ENCODE measurements at regions not wholly inside any gene's neighbourhood (a gene's known extent, or its start where the extent isn't known, plus 50 kb on each side); places are given as distances from the start of the nearest gene placed in this dataset.

GRCh38 chr9:13715430-13715829 lies 435.9 kb upstream of the MPDZ start:
- Mint-ChIP-seq H3K27ac (no peak overlapping the region), H3K4me1 (peaks cover 52% of the 10 kb centered on the region), H3K9me3 (no peaks in the 10 kb centered on the region), H3K4me3 (no peak overlapping the region), H3K36me3 (no peaks in the 10 kb centered on the region), H3K27me3 (ENCODE audit: low read depth) (no peaks in the 10 kb centered on the region)
- DNase-seq (ENCODE audit: low spot score in 2 of 2, unreplicated experiment in 2 of 2), result no peak
- no peak for TF ChIP-seq CTCF (IDR thresholded peaks at IDR 0.05; ENCODE audit: unreplicated experiment)

GRCh38 chr9:13707612-13708576 lies 428.4 kb upstream of the MPDZ start:
- no peak for TF ChIP-seq CTCF (IDR thresholded peaks at IDR 0.05; ENCODE audit: unreplicated experiment)
- Mint-ChIP-seq H3K9me3 (peaks cover 14% of the 10 kb centered on the region), H3K27ac (no peak overlapping the region), H3K36me3 (peaks cover 8% of the 10 kb centered on the region), H3K27me3 (ENCODE audit: low read depth) (no peaks in the 10 kb centered on the region), H3K4me3 (no peak overlapping the region), H3K4me1 (peaks cover 20% of the 10 kb centered on the region)
- no peak for DNase-seq (ENCODE audit: low spot score in 2 of 2, unreplicated experiment in 2 of 2)

GRCh38 chr9:13705918-13706317 lies 426.4 kb upstream of the MPDZ start:
- Mint-ChIP-seq H3K4me1 (peaks cover 20% of the 10 kb centered on the region), H3K9me3 (peaks cover 32% of the 10 kb centered on the region), H3K4me3 (no peak overlapping the region), H3K36me3 (peaks cover 16% of the 10 kb centered on the region), H3K27me3 (ENCODE audit: low read depth) (no peaks in the 10 kb centered on the region), H3K27ac (peak overlapping the region; percentile 79)
- no peak for TF ChIP-seq CTCF (IDR thresholded peaks at IDR 0.05; ENCODE audit: unreplicated experiment)
- DNase-seq (ENCODE audit: low spot score in 2 of 2, unreplicated experiment in 2 of 2), result no peak

GRCh38 chr9:13705373-13705772 lies 425.9 kb upstream of the MPDZ start:
- Mint-ChIP-seq H3K9me3 (peaks cover 32% of the 10 kb centered on the region), H3K4me3 (no peak overlapping the region), H3K27ac (peak overlapping the region; percentile 79), H3K27me3 (ENCODE audit: low read depth) (no peaks in the 10 kb centered on the region), H3K4me1 (peaks cover 20% of the 10 kb centered on the region), H3K36me3 (peaks cover 16% of the 10 kb centered on the region)
- no peak for DNase-seq (ENCODE audit: low spot score in 2 of 2, unreplicated experiment in 2 of 2)
- TF ChIP-seq CTCF (IDR thresholded peaks at IDR 0.05; ENCODE audit: unreplicated experiment), result no peak

GRCh38 chr9:13690595-13690994 lies 411.1 kb upstream of the MPDZ start:
- Mint-ChIP-seq H3K27ac (no peak overlapping the region), H3K4me1 (peaks cover 21% of the 10 kb centered on the region), H3K9me3 (peaks cover 62% of the 10 kb centered on the region), H3K36me3 (peaks cover 20% of the 10 kb centered on the region), H3K4me3 (no peak overlapping the region), H3K27me3 (ENCODE audit: low read depth) (no peaks in the 10 kb centered on the region)
- no peak for TF ChIP-seq CTCF (IDR thresholded peaks at IDR 0.05; ENCODE audit: unreplicated experiment)
- DNase-seq (ENCODE audit: low spot score in 2 of 2, unreplicated experiment in 2 of 2), result no peak
